H1 (cell line): ENCODE measurements at regions not wholly inside any gene's neighbourhood (a gene's known extent, or its start where the extent isn't known, plus 50 kb on each side); places are given as distances from the start of the nearest gene placed in this dataset.
A peak's percentile ranks its signal among the peaks of the same experiment; 100 is the strongest.

Experiments
- CHD7 ChIP-seq: fragments of 300-600 bp; sonication (generic); IDR thresholded peaks from 2 replicates; pipeline ENCODE4 v1.7.1; 2012; ENCODE audit warnings: low read length, moderate library complexity, mild to moderate bottlenecking, inconsistent platforms; ENCODE audit not compliant: insufficient replicate concordance

GRCh38 chr3:147298511-147298982 is 107.8 kb downstream of the ZIC4 start (continued):
- TF ChIP-seq CHD7 = peak; percentile 24
